ENCODE measurements at regions not wholly inside any gene's neighbourhood (a gene's known extent, or its start where the extent isn't known, plus 50 kb on each side); places are given as distances from the start of the nearest gene placed in this dataset.

DNA sequence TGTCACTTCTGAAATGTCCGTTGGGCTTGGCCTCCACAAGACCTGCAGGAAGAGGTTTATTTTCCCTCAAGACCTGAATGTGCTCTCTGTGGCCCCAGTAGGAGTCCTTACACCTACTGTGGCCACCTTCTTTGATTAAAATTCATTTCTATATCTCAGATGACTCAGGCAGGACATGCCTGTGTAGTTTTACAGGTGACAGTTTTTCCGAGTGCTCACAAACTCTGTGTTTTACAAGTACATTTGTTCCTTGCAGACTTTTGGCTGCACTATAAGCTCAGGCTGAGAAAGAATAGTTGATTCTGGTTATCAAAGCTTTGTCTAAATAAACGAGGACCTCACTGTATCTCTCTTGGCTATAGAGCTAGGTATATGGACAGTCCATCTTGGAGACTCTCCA is 257.1 kb downstream of the MAP2K4 start:
- 60 to 73% (median 67%) methylated on average over 3 of the region's 3 CpGs for WGBS, 5 donors

DNA sequence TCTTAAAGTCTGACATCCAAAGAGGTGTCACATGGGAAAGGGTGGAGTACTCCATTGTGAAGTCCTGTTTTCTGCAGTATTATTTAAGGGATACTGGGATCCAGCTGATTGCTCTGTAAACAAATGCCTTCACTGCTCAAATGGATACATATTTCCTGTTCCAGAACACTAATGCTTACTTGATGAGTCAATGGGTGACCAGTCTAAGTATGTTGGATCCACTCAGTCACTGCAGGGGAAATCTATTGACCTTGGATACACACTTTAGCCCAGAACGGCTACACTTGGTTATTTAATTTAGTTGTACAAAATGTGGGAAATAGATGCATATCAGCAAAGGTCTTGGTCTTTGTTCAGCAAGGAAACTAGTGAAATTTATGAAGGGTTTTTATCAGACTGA is 261.4 kb downstream of the MAP2K4 start:
- no peaks in the 10 kb centered on the region for H3K36me3 ChIP-seq
- H3K27ac ChIP-seq: no peak overlapping the region
- H3K4me3 ChIP-seq: no peak overlapping the region
- intact Hi-C loops (cut with DNase I; ENCODE audit: low total_unique reads): no loop called here
- WGBS, 5 donors: 12 to 36% (median 18%) methylated on average over 1 of the region's 1 CpG
- no peaks in the 10 kb centered on the region for H3K27me3 ChIP-seq
- no peaks in the 10 kb centered on the region for H3K4me1 ChIP-seq
- no peak for DNase-seq
- H3K9me3 ChIP-seq: no peaks in the 10 kb centered on the region
- no peak for TF ChIP-seq POLR2AphosphoS5 (IDR thresholded peaks at IDR 0.05)
- TF ChIP-seq, protein P1, sequence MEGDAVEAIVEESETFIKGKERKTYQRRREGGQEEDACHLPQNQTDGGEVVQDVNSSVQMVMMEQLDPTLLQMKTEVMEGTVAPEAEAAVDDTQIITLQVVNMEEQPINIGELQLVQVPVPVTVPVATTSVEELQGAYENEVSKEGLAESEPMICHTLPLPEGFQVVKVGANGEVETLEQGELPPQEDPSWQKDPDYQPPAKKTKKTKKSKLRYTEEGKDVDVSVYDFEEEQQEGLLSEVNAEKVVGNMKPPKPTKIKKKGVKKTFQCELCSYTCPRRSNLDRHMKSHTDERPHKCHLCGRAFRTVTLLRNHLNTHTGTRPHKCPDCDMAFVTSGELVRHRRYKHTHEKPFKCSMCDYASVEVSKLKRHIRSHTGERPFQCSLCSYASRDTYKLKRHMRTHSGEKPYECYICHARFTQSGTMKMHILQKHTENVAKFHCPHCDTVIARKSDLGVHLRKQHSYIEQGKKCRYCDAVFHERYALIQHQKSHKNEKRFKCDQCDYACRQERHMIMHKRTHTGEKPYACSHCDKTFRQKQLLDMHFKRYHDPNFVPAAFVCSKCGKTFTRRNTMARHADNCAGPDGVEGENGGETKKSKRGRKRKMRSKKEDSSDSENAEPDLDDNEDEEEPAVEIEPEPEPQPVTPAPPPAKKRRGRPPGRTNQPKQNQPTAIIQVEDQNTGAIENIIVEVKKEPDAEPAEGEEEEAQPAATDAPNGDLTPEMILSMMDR (IDR thresholded peaks at IDR 0.05): no peak
- TF ChIP-seq POLR2A (IDR thresholded peaks at IDR 0.05): no peak
- TF ChIP-seq EP300 (IDR thresholded peaks at IDR 0.05): no peak

More for the DNA sequence above, 257.1 kb downstream of the MAP2K4 start:
- H3K4me1 ChIP-seq: no peaks in the 10 kb centered on the region
- H3K27ac ChIP-seq: no peak overlapping the region
- TF ChIP-seq, protein P1 (IDR thresholded peaks at IDR 0.05): no peak
- no peak for TF ChIP-seq POLR2AphosphoS5 (IDR thresholded peaks at IDR 0.05)
- TF ChIP-seq EP300 (IDR thresholded peaks at IDR 0.05): no peak
- TF ChIP-seq POLR2A (IDR thresholded peaks at IDR 0.05): no peak
- no peaks in the 10 kb centered on the region for H3K36me3 ChIP-seq
- H3K9me3 ChIP-seq: peaks cover 0 to 9% (median 6%) of the 10 kb centered on the region in 4 donors
- H3K4me3 ChIP-seq: no peak overlapping the region
- intact Hi-C loops (cut with DNase I; ENCODE audit: low total_unique reads): loop anchor here (10.0 kb wide), 1 partner anchor 157 kb away; no protein-coding TSS in a partner anchor
- DNase-seq: no peak
- H3K27me3 ChIP-seq: no peaks in the 10 kb centered on the region

DNA sequence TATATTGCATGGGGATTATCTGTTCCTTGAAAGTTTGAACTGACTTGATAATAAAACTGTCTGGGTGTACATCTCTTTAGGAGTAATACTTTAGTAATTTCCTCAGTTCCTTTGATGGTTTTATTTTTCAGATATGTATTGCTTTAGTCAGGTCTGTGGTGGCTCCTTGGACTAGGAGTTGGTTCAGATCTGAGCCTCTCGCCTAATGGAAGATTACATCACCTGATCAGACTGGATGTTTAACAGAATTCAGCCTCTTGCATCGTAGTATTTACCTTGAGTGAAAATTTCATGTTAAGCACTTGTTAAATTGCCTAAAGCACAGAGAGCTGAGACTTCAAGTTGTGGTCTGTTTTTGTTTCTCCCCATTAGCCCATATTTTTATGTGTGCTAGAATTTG is 267.3 kb downstream of the MAP2K4 start:
- Histone ChIP-seq H3K36me3 (no peaks in the 10 kb centered on the region), H3K4me3 (no peak overlapping the region), H3K27me3 (no peaks in the 10 kb centered on the region), H3K9me3 (no peaks in the 10 kb centered on the region), H3K4me1 (no peaks in the 10 kb centered on the region), H3K27ac (no peak overlapping the region)
- TF ChIP-seq POLR2AphosphoS5 (IDR thresholded peaks at IDR 0.05): no peak
- no peak for TF ChIP-seq EP300 (IDR thresholded peaks at IDR 0.05)
- WGBS, 5 donors: 35 to 41% (median 37%) methylated on average over 2 of the region's 2 CpGs
- intact Hi-C loops (cut with DNase I; ENCODE audit: low total_unique reads): no loop called here
- DNase-seq: no peak

DNA sequence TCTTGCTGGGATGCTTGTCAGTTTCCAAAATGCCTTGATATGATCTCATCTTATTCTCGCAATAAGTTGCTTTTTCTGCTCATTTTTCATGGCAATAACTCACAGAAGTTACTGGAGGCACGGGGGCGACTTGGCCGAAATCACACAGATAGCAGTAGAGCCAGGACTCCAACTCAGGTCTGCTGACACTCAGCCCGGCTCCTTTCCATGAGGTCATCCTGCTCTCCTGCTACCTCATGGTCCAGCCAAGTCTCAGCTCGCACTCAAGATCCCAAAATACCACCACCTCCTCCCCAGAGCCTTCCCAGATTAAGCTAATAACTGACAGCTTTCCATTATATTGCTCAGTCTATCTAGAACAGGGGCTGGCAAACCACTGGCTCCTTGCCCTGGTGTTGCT is 269.5 kb downstream of the MAP2K4 start:
- intact Hi-C loops (cut with DNase I; ENCODE audit: low total_unique reads): loop anchor here (10.0 kb wide), 1 partner anchor 55 kb away; no protein-coding TSS in a partner anchor
- Histone ChIP-seq H3K27ac (no peak overlapping the region), H3K9me3 (no peaks in the 10 kb centered on the region), H3K4me1 (no peaks in the 10 kb centered on the region), H3K36me3 (no peaks in the 10 kb centered on the region), H3K4me3 (no peak overlapping the region), H3K27me3 (no peaks in the 10 kb centered on the region)
- WGBS, 5 donors: 81 to 89% (median 88%) methylated on average over 6 of the region's 6 CpGs
- DNase-seq: peak in 1 of 2 donors; percentile 7
- TF ChIP-seq POLR2AphosphoS5 (IDR thresholded peaks at IDR 0.05) (no peak), POLR2A (IDR thresholded peaks at IDR 0.05) (no peak)
- TF ChIP-seq, protein P1 (IDR thresholded peaks at IDR 0.05): no peak

DNA sequence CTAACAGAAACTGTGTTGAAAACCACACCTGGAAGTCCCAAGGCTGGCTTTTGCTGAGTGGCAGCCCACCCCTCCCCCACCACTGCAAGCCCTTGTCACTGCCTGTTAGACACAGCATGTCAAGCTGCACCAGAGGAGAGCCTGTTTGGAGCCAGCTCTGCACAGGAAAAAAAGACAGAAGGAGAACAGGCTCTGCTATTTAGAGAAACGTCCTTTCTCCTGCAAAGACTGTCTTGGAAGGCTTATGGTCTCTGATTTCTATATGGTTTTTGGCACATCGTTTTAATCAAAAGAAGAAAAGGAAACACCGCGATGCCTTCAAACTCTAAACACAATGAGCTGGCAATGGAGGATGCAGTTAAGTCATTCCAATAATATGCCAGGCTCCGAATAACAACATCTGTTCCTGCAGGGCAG is 275.5 kb downstream of the MAP2K4 start:
- no peaks in the 10 kb centered on the region for H3K27me3 ChIP-seq
- peaks cover 0 to 10% (median 0%) of the 10 kb centered on the region in 4 donors for H3K4me1 ChIP-seq
- peak in 1 of 2 donors; percentile 16 for DNase-seq
- no peaks in the 10 kb centered on the region for H3K36me3 ChIP-seq
- intact Hi-C loops (cut with DNase I; ENCODE audit: low total_unique reads): loop anchor here (10.0 kb wide), 1 partner anchor 61 kb away; no protein-coding TSS in a partner anchor
- TF ChIP-seq POLR2AphosphoS5 (IDR thresholded peaks at IDR 0.05) (no peak), EP300 (IDR thresholded peaks at IDR 0.05) (no peak), POLR2A (IDR thresholded peaks at IDR 0.05) (no peak)
- TF ChIP-seq, protein P1 (IDR thresholded peaks at IDR 0.05): no peak
- WGBS, 5 donors: 40 to 64% (median 52%) methylated on average over 5 of the region's 5 CpGs
- no peaks in the 10 kb centered on the region for H3K9me3 ChIP-seq
- H3K4me3 ChIP-seq: no peak overlapping the region
- no peak overlapping the region for H3K27ac ChIP-seq
